ENCODE measurements at regions not wholly inside any gene's neighbourhood (a gene's known extent, or its start where the extent isn't known, plus 50 kb on each side); places are given as distances from the start of the nearest gene placed in this dataset.
A peak's percentile ranks its signal among the peaks of the same experiment; 100 is the strongest.

DNA sequence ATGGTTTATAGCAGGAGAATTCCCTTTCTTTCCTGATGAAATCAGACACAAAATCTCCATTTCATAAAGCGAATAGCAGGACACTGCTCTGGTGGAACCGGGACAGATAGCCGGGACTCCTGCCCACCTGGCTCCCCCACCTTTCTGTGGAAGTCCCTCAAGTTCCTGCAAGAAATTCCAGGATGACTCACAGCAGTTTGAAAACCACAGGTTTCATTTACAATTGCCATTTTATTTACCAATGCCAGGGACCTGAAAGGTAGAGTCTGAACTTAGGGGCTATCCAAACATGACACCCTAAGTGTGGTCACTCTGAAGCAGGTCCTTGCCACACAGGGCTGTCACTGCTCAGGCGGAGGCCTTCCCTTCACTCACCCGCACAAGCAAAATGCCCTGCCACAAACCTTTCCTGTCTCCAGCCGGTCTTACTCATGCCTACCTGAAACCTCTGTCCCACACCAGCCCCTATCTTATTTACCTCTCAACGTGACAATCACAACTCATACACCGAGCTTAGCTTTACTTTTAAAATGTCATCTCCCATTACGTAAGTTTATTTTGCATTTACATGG is 63.3 kb upstream of the TAF1L start:
- DNase-seq (ENCODE audit: low read depth, low spot score) = peak; percentile 31

- DNase-seq (ENCODE audit: low read depth, low spot score) = no peak
Observed at GRCh38 chr9:32701321-32702022, 66.0 kb upstream of the TAF1L start.

DNA sequence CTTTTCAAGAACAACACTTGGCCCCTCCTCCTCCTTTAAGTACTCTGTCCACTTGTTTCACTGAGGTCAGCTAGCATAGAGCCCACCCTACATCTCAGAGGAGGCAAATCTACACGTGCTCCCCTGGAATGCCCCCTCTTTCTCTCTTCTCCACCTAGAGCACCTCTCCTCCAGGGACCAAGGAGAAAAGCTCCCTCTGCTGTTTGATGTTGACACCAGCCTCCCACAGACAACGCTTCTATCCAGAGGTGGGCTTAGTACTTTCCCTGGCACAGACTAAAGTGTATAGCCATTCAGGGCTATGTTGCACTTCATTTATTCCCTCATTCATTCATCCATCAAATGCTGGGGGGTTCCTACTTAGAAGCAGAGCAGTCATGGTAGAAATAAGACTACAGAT is 68.2 kb upstream of the TAF1L start:
- DNase-seq (ENCODE audit: low read depth, low spot score) = no peak

- DNase-seq (ENCODE audit: low read depth, low spot score) = no peak
Observed at GRCh38 chr9:32704343-32704742, 68.9 kb upstream of the TAF1L start.

GRCh38 chr9:32705059-32705458 is 69.6 kb upstream of the TAF1L start:
- DNase-seq (ENCODE audit: low read depth, low spot score) = peak; percentile 71

DNA sequence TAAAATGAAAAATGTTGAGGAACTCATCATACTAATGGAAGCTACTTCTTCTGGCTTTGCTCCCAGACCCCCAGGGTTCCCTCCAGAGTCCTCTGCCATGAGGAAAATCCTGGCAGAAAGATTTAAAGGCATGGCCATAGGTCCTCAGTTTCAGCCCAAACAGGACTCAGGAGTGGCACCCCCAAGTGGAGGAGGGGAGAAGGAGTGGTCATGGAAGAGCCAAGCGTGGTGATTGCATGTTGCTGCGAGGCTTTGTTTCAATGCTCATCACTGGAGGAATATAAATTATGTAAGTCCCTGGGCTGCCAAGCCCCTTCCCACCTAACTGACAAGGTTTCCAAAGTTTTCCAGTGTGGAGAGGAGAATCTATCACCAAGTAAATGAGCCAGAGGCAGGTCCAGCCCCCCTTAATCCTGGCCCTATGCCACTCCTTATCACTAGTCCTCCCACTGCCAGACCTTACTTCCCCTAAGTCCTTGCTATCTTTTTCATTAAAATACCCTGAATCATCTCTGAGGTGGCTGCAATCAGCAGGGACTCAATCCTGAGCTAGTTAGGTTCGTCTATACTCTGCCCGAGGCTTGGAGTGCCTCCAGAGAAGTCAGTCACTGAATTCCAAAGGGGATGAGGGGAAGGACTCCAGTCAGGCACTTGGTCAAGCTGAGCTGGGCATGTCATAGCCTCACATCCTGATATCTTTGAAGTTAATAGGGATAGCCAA is 70.7 kb upstream of the TAF1L start:
- DNase-seq (ENCODE audit: low read depth, low spot score) = peak; percentile 53

DNA sequence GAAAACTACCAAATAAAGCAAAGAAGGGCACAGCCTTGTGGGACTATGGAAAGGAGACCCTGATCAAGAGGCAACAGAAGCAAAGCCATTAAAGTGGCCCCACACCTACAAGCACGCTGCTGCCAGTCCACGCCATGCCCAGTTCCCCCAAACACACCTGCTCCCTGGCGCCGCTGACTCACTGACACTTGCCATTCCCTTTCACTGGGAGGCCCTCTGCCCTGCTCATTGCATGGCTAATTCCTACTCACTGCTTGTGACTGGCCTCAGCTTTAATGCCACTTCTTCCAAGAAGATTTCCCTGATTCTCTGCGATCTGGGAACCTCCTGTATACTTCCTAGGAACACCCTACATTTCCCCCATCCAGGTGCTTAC is 71.2 kb upstream of the TAF1L start:
- peak; percentile 6 for DNase-seq (ENCODE audit: low read depth, low spot score)

GRCh38 chr9:32707326-32707725 is 71.9 kb upstream of the TAF1L start:
- no peak for DNase-seq (ENCODE audit: low read depth, low spot score)

DNA sequence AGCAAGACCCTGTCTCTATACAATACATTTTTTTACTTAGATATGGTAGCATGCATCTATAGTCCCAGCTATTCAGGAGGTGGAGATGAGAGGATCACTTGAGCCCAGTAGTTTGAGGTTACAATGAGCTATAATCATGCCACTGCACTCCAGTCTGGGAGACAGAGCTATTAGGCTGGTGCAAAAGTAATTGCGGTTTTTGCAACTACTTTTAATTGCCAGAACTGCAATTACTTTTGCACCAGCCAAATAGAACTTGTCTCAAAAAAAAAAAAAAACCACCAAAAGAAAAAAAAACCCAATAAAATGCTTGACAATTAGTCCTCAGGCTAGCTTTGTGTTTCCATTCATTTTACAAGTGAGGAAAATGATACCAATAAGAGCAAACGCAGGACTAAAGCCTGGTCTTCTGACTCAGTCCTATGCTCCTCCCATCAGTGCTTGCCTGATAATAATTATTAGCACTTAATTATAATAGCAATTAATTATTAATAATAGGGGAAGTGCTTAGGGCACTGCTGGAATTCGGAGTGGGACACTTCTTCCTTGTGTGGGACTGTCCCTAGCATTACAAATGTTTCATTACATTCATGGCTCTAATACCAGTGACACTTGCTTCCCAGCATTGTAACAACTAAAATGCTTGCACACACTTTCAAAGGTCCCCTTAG is 73.1 kb upstream of the TAF1L start:
- no peak for DNase-seq (ENCODE audit: low read depth, low spot score)

GRCh38 chr9:32709871-32710270 is 73.5 kb upstream of the TMEM215 start:
- no peak for DNase-seq (ENCODE audit: low read depth, low spot score)

DNA sequence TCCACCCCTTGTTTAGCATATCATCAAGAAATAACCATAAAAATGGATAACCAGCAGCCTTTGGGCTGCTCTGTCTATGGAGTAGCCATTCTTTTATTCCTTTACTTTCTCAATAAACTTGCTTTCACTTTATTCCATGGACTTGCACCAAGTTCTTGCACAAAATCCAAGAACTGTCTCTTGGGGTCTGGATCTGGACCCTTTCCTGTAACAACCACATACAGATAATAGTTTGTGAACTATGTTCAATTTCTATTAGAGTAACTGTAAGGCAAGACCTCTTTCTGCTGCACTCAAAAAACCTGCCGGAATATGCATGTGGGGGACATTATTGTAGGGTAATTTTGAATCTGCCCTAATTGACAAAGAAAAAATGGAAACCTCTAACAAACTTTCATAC is 66.9 kb upstream of the TMEM215 start:
- no peak for DNase-seq (ENCODE audit: low read depth, low spot score)

DNA sequence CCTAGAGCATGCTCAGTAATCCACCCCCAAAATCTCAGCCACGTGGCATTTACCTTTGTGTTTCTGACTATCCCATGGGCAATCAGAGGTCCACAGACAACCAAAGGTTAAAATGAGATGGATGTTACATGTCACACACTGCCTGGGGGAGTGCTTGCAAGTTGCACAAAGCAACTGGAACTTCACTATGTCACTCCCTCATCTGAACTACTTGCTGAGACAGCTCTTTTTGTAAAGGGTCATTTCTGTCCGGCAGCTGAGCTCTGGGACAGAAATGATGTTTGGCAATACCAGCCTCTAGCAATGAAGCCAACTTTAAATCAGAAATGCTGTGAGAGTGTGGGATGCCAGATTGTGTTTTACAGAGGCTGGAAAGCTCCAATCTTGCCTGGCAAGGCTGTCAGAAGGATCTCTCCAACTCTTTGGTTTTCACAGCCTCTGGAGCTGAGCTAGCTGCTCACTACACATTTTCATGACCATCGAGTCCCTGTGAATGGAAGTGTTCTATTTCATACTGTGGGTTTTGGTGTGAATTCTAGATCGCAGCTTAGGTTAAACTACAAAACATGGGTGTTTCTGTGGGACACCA is 66.3 kb upstream of the TMEM215 start:
- no peak for DNase-seq (ENCODE audit: low read depth, low spot score)

GRCh38 chr9:32722704-32723103 is 60.6 kb upstream of the TMEM215 start:
- no peak for DNase-seq (ENCODE audit: low read depth, low spot score)

- DNase-seq (ENCODE audit: low read depth, low spot score) = no peak
Observed at GRCh38 chr9:32723789-32724325, 59.5 kb upstream of the TMEM215 start.

DNA sequence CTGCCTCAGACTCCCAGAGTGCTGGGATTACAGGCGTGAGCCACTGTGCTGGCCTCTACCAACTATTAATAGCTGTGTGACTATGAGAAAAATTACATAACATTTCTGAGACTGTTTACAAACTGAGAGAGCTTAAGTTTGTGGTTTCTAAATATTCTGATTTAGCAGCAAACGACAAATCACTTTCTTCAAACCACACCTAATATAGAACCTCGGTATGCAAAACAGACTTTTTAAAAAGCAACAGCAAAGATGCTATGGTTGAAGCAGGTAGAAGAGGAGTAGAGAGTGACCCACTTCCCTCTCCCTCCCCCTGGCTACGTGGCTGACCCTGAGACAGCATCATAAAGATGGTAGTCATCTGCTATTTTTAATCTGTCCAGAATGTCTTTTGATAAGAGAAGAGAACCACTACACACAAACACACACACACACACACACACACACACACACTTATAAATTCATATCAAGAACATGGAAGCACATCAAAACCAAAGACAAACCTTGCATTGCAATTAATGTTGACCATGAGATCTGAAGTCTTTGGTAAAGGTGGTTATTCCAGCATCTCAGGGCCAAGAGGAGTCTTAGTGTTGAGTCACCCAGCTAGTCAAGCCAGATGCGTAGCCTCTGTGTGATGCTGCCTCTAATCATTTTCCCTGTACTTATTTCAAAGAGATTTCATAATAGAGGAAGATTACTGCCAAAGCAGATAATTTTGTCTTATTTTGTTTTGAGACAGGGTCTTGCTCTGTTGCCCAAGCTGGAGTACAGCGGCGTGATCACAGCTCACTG is 58.1 kb upstream of the TMEM215 start:
- no peak for DNase-seq (ENCODE audit: low read depth, low spot score)

- DNase-seq (ENCODE audit: low read depth, low spot score) = no peak
Observed at GRCh38 chr9:32728181-32728580, 55.2 kb upstream of the TMEM215 start.

Measured in astrocyte of the hippocampus (primary cell).